Heart right ventricle (tissue), 16 donors: ENCODE measurements at regions not wholly inside any gene's neighbourhood (a gene's known extent, or its start where the extent isn't known, plus 50 kb on each side); places are given as distances from the start of the nearest gene placed in this dataset.
"Not testable (repeated sequence)": the region's sequence is repeated elsewhere in the genome, so short reads cannot be mapped to it uniquely, and the experiment has no call there.

Experiments
- ATAC-seq, 8 donors: fragments of 200-7000 bp; cut with Tn5 transposase; one replicate each; pipeline ENCODE4 v1.9.1; 2020; ENCODE audit warnings: mild to moderate bottlenecking in 8 of 8, moderate library complexity in 8 of 8, moderate number of reproducible peaks in 1 of 8
- DNase-seq, 2 donors: peaks; one replicate each; pipeline ENCODE4 v3.0.0-alpha.2; 2020
- H3K27ac ChIP-seq, 10 donors: fragments of 200-600 bp; sonication (generic) in 2 of 10; one replicate each; pipeline versions ENCODE4 v1.5.0 to v1.8.0; 2020 to 2022; ENCODE audit warnings: mild to moderate bottlenecking in 3 of 10
- H3K27me3 ChIP-seq, 7 donors: fragments of 200-600 bp; one replicate each; pipeline ENCODE4 v1.8.0; 2021 to 2022; ENCODE audit warnings: mild to moderate bottlenecking in 2 of 7
- H3K36me3 ChIP-seq, 9 donors: fragments of 200-600 bp; sonication (generic) in 1 of 9; one replicate each; pipeline versions ENCODE4 v1.5.0 to v1.8.0; 2020 to 2022; ENCODE audit warnings: mild to moderate bottlenecking in 2 of 9
- H3K4me1 ChIP-seq, 9 donors: fragments of 200-600 bp; sonication (generic) in 1 of 9; one replicate each; pipeline versions ENCODE4 v1.5.0 to v1.8.0; 2020 to 2022; ENCODE audit warnings: mild to moderate bottlenecking in 4 of 9
- H3K4me3 ChIP-seq, 10 donors: fragments of 200-600 bp; sonication (generic) in 2 of 10; one replicate each; pipeline versions ENCODE4 v1.5.0 to v1.8.0; 2020 to 2022; ENCODE audit warnings: mild to moderate bottlenecking in 7 of 10, moderate library complexity in 2 of 10
- H3K9me3 ChIP-seq, 11 donors: fragments of 200-600 bp in 10 of 11; sonication (generic) in 2 of 11; one replicate each; pipeline versions ENCODE4 v1.5.0 to v1.8.0; 2013 to 2022; ENCODE audit warnings: mild to moderate bottlenecking in 2 of 11, control low read depth in 1 of 11, moderate library complexity in 1 of 11
- WGBS, 2 donors: extraction: QIAGEN DNeasy Blood & Tissue Kit; methylation state at CpG; one replicate each; pipeline ENCODE4 v1.1.7; 2013; ENCODE audit warnings: inconsistent platforms in 1 of 2; 5-methylcytosine and 5-hydroxymethylcytosine counted together
- intact Hi-C, 10 donors: fragments of 100-400 bp; cut with DNase I; formaldehyde crosslinking; loops; one replicate each; pipeline versions ENCODE4 v1.11.1 to v1.14.2; 2022
- TF ChIP-seq, protein P1 (sequence below), 9 donors: fragments of 200-600 bp; sonication (generic) in 2 of 9; IDR thresholded peaks; one replicate each; pipeline versions ENCODE4 v1.5.0 to v1.8.0; 2021 to 2022; ENCODE audit warnings: antibody characterized with exemption in 9 of 9, mild to moderate bottlenecking in 5 of 9, moderate library complexity in 1 of 9
- donor health status: Arrhythmogenic right ventricular cardiomyopathy.
- donor health status: ischemic (EF 13 %, LVEDD 7.1; RV severe dilation, severe dysfunction).
- donor health status: healthy with polysubstance abuse.
- donor health status: DM: no; HTN: yes; CAD: no.
- donor health status: DM: no; HTN: no; CAD: no.
- donor health status: ischemic (EF 25% LVEDD 6.9; RV normal size, moderate dysfunction).
- donor health status: ischemic (EF 25% LVEDD 5.7; RV mildly dilated, moderate dysfunction).
- donor health status: healthy.
- donor health status: DM: yes; HTN: yes; CAD: no.
- donor health status: Ischemic cardiomyopathy.
- donor health status: ischemic (EF 35%, LVEDD 5.7; RV mildly dilated, moderate dysfunction).
- donor health status: nonischemic (EF 11% LVEDD 7.7; RV severe dilation, severe dysfunction).
- donor health status: DM: yes; HTN: yes; CAD: no.
- donor health status: PGD.
- donor health status: ischemic (EF 29% LVEDD 5.4; RV normal size, mild dysfunction).
- donor health status: nonischemic (EF 23%, LVEDD 6.1; RV moderate dilation, normal function).

DNA sequence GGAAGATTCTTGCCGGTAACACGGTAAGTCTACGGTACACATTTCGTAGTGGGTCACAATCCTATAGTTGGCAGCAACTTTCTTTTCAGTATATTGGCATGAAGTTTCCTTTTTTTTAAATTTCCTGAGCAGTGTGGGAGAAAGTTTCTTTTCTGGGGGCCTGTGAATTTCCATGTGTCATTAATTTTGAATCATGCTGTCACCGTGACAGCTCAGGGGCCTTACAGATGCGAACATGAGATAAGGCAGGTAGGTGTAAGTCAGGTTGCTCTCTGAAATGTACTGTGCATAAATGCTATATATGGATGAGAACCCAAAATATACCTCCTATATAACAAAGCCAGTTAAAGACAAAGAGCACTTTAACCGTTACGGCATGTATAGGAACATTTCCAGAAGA lies 65.4 kb upstream of the SEM1 start:
- no peak for DNase-seq
- no peaks in the 10 kb centered on the region for H3K9me3 ChIP-seq
- H3K36me3 ChIP-seq, result no peaks in the 10 kb centered on the region
- WGBS, 2 donors, result 88 to 91% methylated on average over 8 of the region's 8 CpGs
- no peaks in the 10 kb centered on the region for H3K4me1 ChIP-seq
- peaks cover 0 to 24% (median 0%) of the 10 kb centered on the region in 7 donors for H3K27me3 ChIP-seq
- no peak overlapping the region for H3K27ac ChIP-seq
- intact Hi-C loops, result no loop called here
- TF ChIP-seq, protein P1, sequence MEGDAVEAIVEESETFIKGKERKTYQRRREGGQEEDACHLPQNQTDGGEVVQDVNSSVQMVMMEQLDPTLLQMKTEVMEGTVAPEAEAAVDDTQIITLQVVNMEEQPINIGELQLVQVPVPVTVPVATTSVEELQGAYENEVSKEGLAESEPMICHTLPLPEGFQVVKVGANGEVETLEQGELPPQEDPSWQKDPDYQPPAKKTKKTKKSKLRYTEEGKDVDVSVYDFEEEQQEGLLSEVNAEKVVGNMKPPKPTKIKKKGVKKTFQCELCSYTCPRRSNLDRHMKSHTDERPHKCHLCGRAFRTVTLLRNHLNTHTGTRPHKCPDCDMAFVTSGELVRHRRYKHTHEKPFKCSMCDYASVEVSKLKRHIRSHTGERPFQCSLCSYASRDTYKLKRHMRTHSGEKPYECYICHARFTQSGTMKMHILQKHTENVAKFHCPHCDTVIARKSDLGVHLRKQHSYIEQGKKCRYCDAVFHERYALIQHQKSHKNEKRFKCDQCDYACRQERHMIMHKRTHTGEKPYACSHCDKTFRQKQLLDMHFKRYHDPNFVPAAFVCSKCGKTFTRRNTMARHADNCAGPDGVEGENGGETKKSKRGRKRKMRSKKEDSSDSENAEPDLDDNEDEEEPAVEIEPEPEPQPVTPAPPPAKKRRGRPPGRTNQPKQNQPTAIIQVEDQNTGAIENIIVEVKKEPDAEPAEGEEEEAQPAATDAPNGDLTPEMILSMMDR (IDR thresholded peaks at IDR 0.05), result no peak
- H3K4me3 ChIP-seq, result no peak overlapping the region
- no peak for ATAC-seq

DNA sequence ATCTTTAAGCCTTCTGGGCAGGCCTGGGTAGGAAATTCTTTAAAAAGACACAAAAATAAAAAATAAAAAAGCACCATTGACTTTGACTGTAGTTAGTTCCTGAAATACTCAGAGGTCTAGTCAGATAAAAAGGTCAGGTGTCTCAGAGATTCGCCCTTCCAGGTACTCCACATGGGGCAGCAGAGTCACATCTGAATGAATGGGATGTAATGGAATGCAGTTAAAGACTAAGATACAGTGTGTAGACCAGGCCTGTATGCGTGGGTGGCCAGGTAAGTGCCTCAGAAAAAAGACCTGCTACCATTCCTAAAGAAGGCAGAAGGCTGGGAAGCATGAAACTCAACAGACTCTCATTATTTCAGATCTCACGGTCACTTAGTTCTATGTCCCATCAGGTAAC lies 68.6 kb upstream of the SEM1 start:
- WGBS, 2 donors, result 52 to 61% methylated on average over 3 of the region's 3 CpGs
- no peak for DNase-seq
- no peak overlapping the region for H3K4me3 ChIP-seq

DNA sequence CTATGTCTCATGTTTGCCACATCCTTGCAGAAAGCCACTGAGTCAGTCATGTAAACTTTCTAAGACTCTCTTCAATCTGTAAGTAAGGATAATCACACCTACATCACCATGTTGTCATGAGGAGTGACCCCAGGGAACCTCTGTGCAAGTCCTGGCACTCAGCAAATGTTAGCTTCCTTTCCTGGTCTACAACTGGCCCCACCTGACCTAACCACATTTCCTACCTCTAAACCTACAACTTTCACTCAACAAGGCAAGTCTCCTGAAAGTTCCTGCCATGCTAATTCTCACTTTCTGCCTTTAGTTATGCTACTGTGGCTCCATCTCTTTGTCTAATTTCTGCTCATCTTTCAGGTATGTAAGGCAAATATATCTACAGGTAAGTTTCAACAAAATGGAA lies 72.3 kb upstream of the SEM1 start:
- Histone ChIP-seq H3K27ac (no peak overlapping the region), H3K4me1 (peaks cover 0 to 6% (median 0%) of the 10 kb centered on the region in 9 donors), H3K27me3 (peaks cover 0 to 4% (median 0%) of the 10 kb centered on the region in 7 donors), H3K36me3 (no peaks in the 10 kb centered on the region), H3K9me3 (no peaks in the 10 kb centered on the region), H3K4me3 (no peak overlapping the region)
- DNase-seq, result no peak
- intact Hi-C loops, result no loop called here
- ATAC-seq, result no peak
- TF ChIP-seq, protein P1 (IDR thresholded peaks at IDR 0.05), result no peak

More for the DNA sequence above, 68.6 kb upstream of the SEM1 start:
- no peaks in the 10 kb centered on the region for H3K9me3 ChIP-seq
- H3K27me3 ChIP-seq, result peaks cover 0 to 15% (median 0%) of the 10 kb centered on the region in 7 donors
- no peak for ATAC-seq
- no peak overlapping the region for H3K27ac ChIP-seq
- intact Hi-C loops, result loop anchor here in 1 of 10 donors (1.0 kb wide), 1 partner anchor 9 kb away; no protein-coding TSS in a partner anchor
- TF ChIP-seq, protein P1 (IDR thresholded peaks at IDR 0.05), result no peak
- no peaks in the 10 kb centered on the region for H3K4me1 ChIP-seq
- no peaks in the 10 kb centered on the region for H3K36me3 ChIP-seq

DNA sequence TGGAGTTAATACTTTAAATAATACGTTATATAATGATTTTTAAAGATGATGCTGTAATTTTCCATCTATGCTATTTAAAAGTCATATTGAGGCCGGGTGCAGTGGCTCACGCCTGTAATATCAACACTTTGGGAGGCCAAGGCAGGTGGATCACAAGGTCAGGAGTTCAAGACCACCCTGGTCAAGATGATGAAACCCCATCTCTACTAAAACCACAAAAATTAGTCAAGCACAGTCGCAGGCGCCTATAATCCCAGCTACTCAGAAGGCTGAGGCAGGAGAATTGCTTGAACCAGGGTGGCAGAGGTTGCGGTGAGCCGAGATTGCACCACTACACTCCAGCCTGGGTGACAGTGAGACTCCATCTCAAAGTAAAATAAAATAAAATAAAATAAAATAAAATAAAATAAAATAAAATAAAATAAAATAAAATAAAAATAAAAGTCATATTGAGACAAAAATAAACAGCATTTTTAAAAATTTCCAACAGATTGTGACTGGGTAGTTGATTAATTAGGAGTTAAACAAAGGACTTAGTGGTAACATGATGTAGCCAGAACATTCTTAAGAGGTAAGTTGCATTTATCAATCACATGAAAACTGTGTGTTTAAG lies 73.1 kb upstream of the SEM1 start:
- WGBS, 2 donors, result 77 to 85% methylated on average over 7 of the region's 7 CpGs
- H3K4me1 ChIP-seq, ATAC-seq: not testable (repeated sequence)

DNA sequence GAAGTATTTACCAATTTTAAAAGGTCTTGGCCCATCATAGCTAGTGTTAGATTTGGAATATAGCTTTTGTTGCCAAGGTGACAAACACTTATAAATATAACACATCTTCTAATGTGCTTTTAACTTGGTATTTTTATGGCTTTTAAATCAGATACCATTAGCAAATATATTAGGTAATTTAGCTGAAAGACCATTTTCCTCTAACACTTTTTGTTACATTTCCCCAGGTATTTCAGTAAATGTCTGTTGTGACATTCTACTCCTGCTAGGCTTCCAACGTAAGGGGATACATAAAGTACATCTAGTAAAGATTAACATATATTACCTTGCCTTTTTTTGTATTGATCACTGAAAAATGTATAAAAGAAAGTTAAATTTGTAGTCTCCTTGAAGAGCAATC lies 75.0 kb upstream of the SEM1 start:
- ATAC-seq (no peak), DNase-seq (no peak)
- H3K4me1 ChIP-seq, result peaks cover 0 to 7% (median 0%) of the 10 kb centered on the region in 9 donors
- H3K27me3 ChIP-seq, result no peaks in the 10 kb centered on the region
- TF ChIP-seq, protein P1 (IDR thresholded peaks at IDR 0.05), result no peak
- H3K9me3 ChIP-seq, result no peaks in the 10 kb centered on the region
- 80 to 83% methylated on average over 1 of the region's 1 CpG for WGBS, 2 donors
- H3K4me3 ChIP-seq, result no peak overlapping the region
- no peak overlapping the region for H3K27ac ChIP-seq
- no peaks in the 10 kb centered on the region for H3K36me3 ChIP-seq
- intact Hi-C loops, result no loop called here

More for the DNA sequence above, 73.1 kb upstream of the SEM1 start:
- intact Hi-C loops, H3K27ac ChIP-seq, DNase-seq, H3K9me3 ChIP-seq, H3K4me3 ChIP-seq, H3K27me3 ChIP-seq, H3K36me3 ChIP-seq: not testable (repeated sequence)
